Lower leg skin (tissue), 3 donors: ENCODE measurements at regions not wholly inside any gene's neighbourhood (a gene's known extent, or its start where the extent isn't known, plus 50 kb on each side); places are given as distances from the start of the nearest gene placed in this dataset.

Experiments used
- CTCF ChIP-seq, 3 donors: fragments of 450-650 bp; IDR thresholded peaks; one replicate each; pipeline ENCODE4 v1.5.1; 2016; ENCODE audit warnings: antibody characterized with exemption in 3 of 3, mild to moderate bottlenecking in 3 of 3, moderate library complexity in 2 of 3
- POLR2A ChIP-seq, 2 donors: fragments of 450-650 bp; IDR thresholded peaks; one replicate each; pipeline ENCODE4 v1.6.1; 2016 to 2017; ENCODE audit warnings: antibody characterized with exemption in 2 of 2, mild to moderate bottlenecking in 1 of 2, moderate library complexity in 1 of 2

GRCh38 chr4:85411386-85411785 lies 63.6 kb upstream of the ARHGAP24 start:
- TF ChIP-seq CTCF (IDR thresholded peaks at IDR 0.05) = no peak
- no peak for TF ChIP-seq POLR2A (IDR thresholded peaks at IDR 0.05)
